Upper lobe of left lung (tissue), 6 donors: ENCODE measurements at regions not wholly inside any gene's neighbourhood (a gene's known extent, or its start where the extent isn't known, plus 50 kb on each side); places are given as distances from the start of the nearest gene placed in this dataset.

Experiments used
- ATAC-seq, 2 donors: fragments of 200-7000 bp; cut with Tn5 transposase; one replicate each; pipeline ENCODE4 v1.9.1; 2022; ENCODE audit warnings: mild to moderate bottlenecking in 2 of 2, moderate library complexity in 2 of 2; ENCODE audit not compliant: low FRiP score in 2 of 2
- DNase-seq, 2 donors: peaks; one replicate each; pipeline ENCODE4 v3.0.0-alpha.2; 2019 to 2020
- H3K27ac ChIP-seq, 4 donors: fragments of 200-600 bp; sonication (generic); one replicate each; pipeline ENCODE4 v1.5.1; 2016 to 2019
- H3K27me3 ChIP-seq, 4 donors: fragments of 200-600 bp; sonication (generic); one replicate each; pipeline ENCODE4 v1.5.1; 2017 to 2019
- H3K36me3 ChIP-seq, 4 donors: fragments of 200-600 bp; sonication (generic); one replicate each; pipeline ENCODE4 v1.5.1; 2016 to 2019
- H3K4me1 ChIP-seq, 4 donors: fragments of 200-600 bp; sonication (generic); one replicate each; pipeline ENCODE4 v1.5.1; 2018 to 2019
- H3K4me3 ChIP-seq, 4 donors: fragments of 200-600 bp; sonication (generic); one replicate each; pipeline ENCODE4 v1.5.1; 2017 to 2019; ENCODE audit warnings: mild to moderate bottlenecking in 2 of 4, moderate library complexity in 1 of 4
- H3K9me3 ChIP-seq, 4 donors: fragments of 200-600 bp; sonication (generic); one replicate each; pipeline ENCODE4 v1.5.1; 2018 to 2019
- CTCF ChIP-seq, 6 experiments: fragments of 450-650 bp in 4 of 6; fragments of 200-600 bp in 2 of 6; sonication (generic) in 2 of 6; IDR thresholded peaks; one replicate each; pipeline ENCODE4 v1.5.1; 2016 to 2019; ENCODE audit warnings: antibody characterized with exemption in 6 of 6
- EP300 ChIP-seq, 4 donors: sonication (generic); formaldehyde crosslinking; IDR thresholded peaks; one replicate each; pipeline ENCODE4 v1.5.1; 2017; ENCODE audit warnings: antibody characterized with exemption in 4 of 4, control low read depth in 2 of 4
- POLR2A ChIP-seq, 4 donors: fragments of 450-650 bp; IDR thresholded peaks; one replicate each; pipeline ENCODE4 v1.5.1; 2016 to 2017; ENCODE audit warnings: antibody characterized with exemption in 4 of 4, mild to moderate bottlenecking in 2 of 4
- POLR2AphosphoS5 ChIP-seq, 2 donors: sonication (generic); formaldehyde crosslinking; IDR thresholded peaks; one replicate each; pipeline ENCODE4 v1.5.1; 2017; ENCODE audit warnings: antibody characterized with exemption in 2 of 2
- WGBS, 2 donors: methylation state at CpG; one replicate each; pipeline ENCODE4 v1.1.5; 2017 to 2018; 5-methylcytosine and 5-hydroxymethylcytosine counted together
- donor health status: DM: no; HTN: no; CAD: no; lungs with moderate emphysema.
- donor health status: DM: no; HTN: yes; CAD: no; lungs with severe emphysema.

- H3K27ac ChIP-seq = no peak overlapping the region
- WGBS, 2 donors = 72 to 80% methylated on average over 3 of the region's 3 CpGs
These were observed 376.3 kb upstream of the POM121L12 start for GRCh38 chr7:52659178-52659577.

GRCh38 chr7:52656098-52656497 is 379.3 kb upstream of the POM121L12 start:
- TF ChIP-seq EP300 (IDR thresholded peaks at IDR 0.05) (no peak), POLR2A (IDR thresholded peaks at IDR 0.05) (no peak)
- no peaks in the 10 kb centered on the region for H3K4me1 ChIP-seq
- H3K27me3 ChIP-seq = no peaks in the 10 kb centered on the region
- ATAC-seq = no peak
- no peak for DNase-seq
- no peak overlapping the region for H3K4me3 ChIP-seq
- no peak overlapping the region for H3K27ac ChIP-seq
- 50 to 60% methylated on average over 3 of the region's 3 CpGs for WGBS, 2 donors
- H3K9me3 ChIP-seq = no peaks in the 10 kb centered on the region
- H3K36me3 ChIP-seq = no peaks in the 10 kb centered on the region

More at GRCh38 chr7:52659178-52659577, 376.3 kb upstream of the POM121L12 start:
- H3K4me3 ChIP-seq = no peak overlapping the region
- no peaks in the 10 kb centered on the region for H3K4me1 ChIP-seq
- no peaks in the 10 kb centered on the region for H3K36me3 ChIP-seq
- no peaks in the 10 kb centered on the region for H3K9me3 ChIP-seq
- TF ChIP-seq POLR2AphosphoS5 (IDR thresholded peaks at IDR 0.05) = no peak
- no peak for TF ChIP-seq EP300 (IDR thresholded peaks at IDR 0.05)
- TF ChIP-seq POLR2A (IDR thresholded peaks at IDR 0.05) = no peak
- no peak for TF ChIP-seq CTCF (IDR thresholded peaks at IDR 0.05)
- no peak for ATAC-seq
- no peak for DNase-seq
- H3K27me3 ChIP-seq = no peaks in the 10 kb centered on the region

GRCh38 chr7:52652621-52653020 is 382.8 kb upstream of the POM121L12 start:
- 65 to 74% methylated on average over 1 of the region's 1 CpG for WGBS, 2 donors
- Histone ChIP-seq H3K9me3 (no peaks in the 10 kb centered on the region), H3K4me1 (no peaks in the 10 kb centered on the region), H3K4me3 (no peak overlapping the region), H3K27me3 (no peaks in the 10 kb centered on the region), H3K36me3 (no peaks in the 10 kb centered on the region), H3K27ac (no peak overlapping the region)
- ATAC-seq (no peak), DNase-seq (no peak)
- TF ChIP-seq POLR2AphosphoS5 (IDR thresholded peaks at IDR 0.05) = no peak
- TF ChIP-seq EP300 (IDR thresholded peaks at IDR 0.05) = no peak
- no peak for TF ChIP-seq POLR2A (IDR thresholded peaks at IDR 0.05)
- no peak for TF ChIP-seq CTCF (IDR thresholded peaks at IDR 0.05)

GRCh38 chr7:52648872-52649271 is 386.6 kb upstream of the POM121L12 start:
- H3K27me3 ChIP-seq = no peaks in the 10 kb centered on the region
- H3K4me1 ChIP-seq = no peaks in the 10 kb centered on the region
- no peak overlapping the region for H3K27ac ChIP-seq
- no peak for DNase-seq
- no peak for ATAC-seq
- WGBS, 2 donors = 78 to 88% methylated on average over 1 of the region's 1 CpG
- no peaks in the 10 kb centered on the region for H3K9me3 ChIP-seq
- H3K36me3 ChIP-seq = no peaks in the 10 kb centered on the region
- TF ChIP-seq POLR2AphosphoS5 (IDR thresholded peaks at IDR 0.05) = no peak
- no peak for TF ChIP-seq CTCF (IDR thresholded peaks at IDR 0.05)
- TF ChIP-seq POLR2A (IDR thresholded peaks at IDR 0.05) = no peak
- TF ChIP-seq EP300 (IDR thresholded peaks at IDR 0.05) = no peak
- H3K4me3 ChIP-seq = no peak overlapping the region

GRCh38 chr7:52647046-52647445 is 388.4 kb upstream of the POM121L12 start:
- WGBS, 2 donors = 0 to 25% methylated on average over 1 of the region's 1 CpG

More at GRCh38 chr7:52647046-52647445, 388.4 kb upstream of the POM121L12 start:
- Histone ChIP-seq H3K4me3 (no peak overlapping the region), H3K9me3 (no peaks in the 10 kb centered on the region), H3K27ac (no peak overlapping the region), H3K36me3 (no peaks in the 10 kb centered on the region), H3K27me3 (no peaks in the 10 kb centered on the region), H3K4me1 (no peaks in the 10 kb centered on the region)
- TF ChIP-seq POLR2AphosphoS5 (IDR thresholded peaks at IDR 0.05) (no peak), POLR2A (IDR thresholded peaks at IDR 0.05) (no peak), EP300 (IDR thresholded peaks at IDR 0.05) (no peak), CTCF (IDR thresholded peaks at IDR 0.05) (no peak)
- ATAC-seq (no peak), DNase-seq (no peak)
